ENCODE measurements at regions not wholly inside any gene's neighbourhood (a gene's known extent, or its start where the extent isn't known, plus 50 kb on each side); places are given as distances from the start of the nearest gene placed in this dataset.

GRCh38 chr12:60935981-60936761, 1324.0 kb upstream of the USP15 start:
- TF ChIP-seq EZH2 (IDR thresholded peaks at IDR 0.05) (no peak), CTCF (IDR thresholded peaks at IDR 0.05) (peak; percentile 14)
